Renal cortex interstitium (tissue), 11 donors: ENCODE measurements at regions not wholly inside any gene's neighbourhood (a gene's known extent, or its start where the extent isn't known, plus 50 kb on each side); places are given as distances from the start of the nearest gene placed in this dataset.

Experiments
- DNase-seq, 11 donors: peaks; one replicate each; pipeline ENCODE4 v3.0.0-alpha.2; 2013; ENCODE audit warnings: low read depth in 9 of 11, low spot score in 4 of 11; ENCODE audit errors: extremely low read depth in 1 of 11

- DNase-seq: no peak
These were observed 102.4 kb upstream of the TMLHE start for GRCh38 chrX:155715141-155715540.

- DNase-seq: no peak
These were observed 82.7 kb upstream of the TMLHE start for GRCh38 chrX:155695419-155695818.

- DNase-seq: no peak
These were observed 81.9 kb upstream of the TMLHE start for GRCh38 chrX:155694649-155695048.

GRCh38 chrX:155682834-155683233 lies 70.1 kb upstream of the TMLHE start:
- no peak for DNase-seq

- DNase-seq: no peak
These were observed 67.0 kb upstream of the TMLHE start for GRCh38 chrX:155679715-155680114.

GRCh38 chrX:155673338-155673737 lies 60.6 kb upstream of the TMLHE start:
- no peak for DNase-seq

GRCh38 chrX:155666741-155667140 lies 54.0 kb upstream of the TMLHE start:
- DNase-seq: no peak
